Esophagus muscularis mucosa (tissue), 4 donors: ENCODE measurements at regions not wholly inside any gene's neighbourhood (a gene's known extent, or its start where the extent isn't known, plus 50 kb on each side); places are given as distances from the start of the nearest gene placed in this dataset.

Source experiments
- DNase-seq: peaks from one replicate; pipeline ENCODE4 v3.0.0-alpha.2; 2017; ENCODE audit errors: extremely low spot score
- H3K27ac ChIP-seq, 4 donors: fragments of 200-600 bp; sonication (generic); replicated peaks in 1 of 4; 1 replicate in 3 of 4; 2 replicates in 1 of 4; pipeline ENCODE4 v1.5.1; 2016 to 2019; ENCODE audit warnings: mild to moderate bottlenecking in 1 of 4
- H3K27me3 ChIP-seq, 4 donors: fragments of 200-600 bp; sonication (generic); one replicate each; pipeline versions ENCODE4 v1.5.1 to v1.6.0; 2016 to 2019
- H3K36me3 ChIP-seq, 4 donors: fragments of 200-600 bp; sonication (generic); one replicate each; pipeline ENCODE4 v1.5.1; 2016 to 2019
- H3K4me1 ChIP-seq, 4 donors: fragments of 200-600 bp; sonication (generic); one replicate each; pipeline ENCODE4 v1.5.1; 2016 to 2019
- H3K4me3 ChIP-seq, 4 donors: fragments of 200-600 bp; sonication (generic); 1 replicate in 2 of 4; 2 replicates in 2 of 4; pipeline ENCODE4 v1.5.1; 2016 to 2019; ENCODE audit warnings: mild to moderate bottlenecking in 4 of 4, moderate library complexity in 1 of 4
- H3K9me3 ChIP-seq, 4 donors: fragments of 200-600 bp; sonication (generic); 1 replicate in 3 of 4; 2 replicates in 1 of 4; pipeline ENCODE4 v1.5.1; 2016 to 2019
- CTCF ChIP-seq, 3 experiments: fragments of 200-600 bp in 2 of 3; fragments of 450-650 bp in 1 of 3; sonication (generic) in 2 of 3; IDR thresholded peaks; one replicate each; pipeline ENCODE4 v1.5.1; 2017 to 2019; ENCODE audit warnings: antibody characterized with exemption in 3 of 3, mild to moderate bottlenecking in 2 of 3, moderate library complexity in 1 of 3
- EP300 ChIP-seq: sonication (generic); formaldehyde crosslinking; IDR thresholded peaks from one replicate; pipeline ENCODE4 v1.6.1; 2017; ENCODE audit warnings: antibody characterized with exemption
- POLR2A ChIP-seq: fragments of 450-650 bp; IDR thresholded peaks from one replicate; pipeline ENCODE4 v1.6.1; 2017; ENCODE audit warnings: antibody characterized with exemption, moderate library complexity, mild to moderate bottlenecking, low read depth
- POLR2AphosphoS5 ChIP-seq, 2 donors: sonication (generic); formaldehyde crosslinking; IDR thresholded peaks; one replicate each; pipeline ENCODE4 v1.6.1; 2017; ENCODE audit warnings: antibody characterized with exemption in 2 of 2
- WGBS: methylation state at CpG from one replicate; pipeline ENCODE4 v1.1.5; 2018; 5-methylcytosine and 5-hydroxymethylcytosine counted together
- intact Hi-C: fragments of 100-400 bp; cut with DNase I; formaldehyde crosslinking; loops from one replicate; pipeline ENCODE4 v1.15.1; 2023

- Histone ChIP-seq H3K27me3 (no peaks in the 10 kb centered on the region), H3K4me3 (no peak overlapping the region), H3K9me3 (no peaks in the 10 kb centered on the region), H3K4me1 (peaks cover 9 to 21% (median 13%) of the 10 kb centered on the region in 4 donors), H3K36me3 (no peaks in the 10 kb centered on the region), H3K27ac (no peak overlapping the region)
- intact Hi-C loops = no loop called here
- no peak for DNase-seq
- TF ChIP-seq POLR2A = no peak
- TF ChIP-seq EP300 = no peak
- TF ChIP-seq CTCF (IDR thresholded peaks at IDR 0.05) = no peak
- no peak for TF ChIP-seq POLR2AphosphoS5 (IDR thresholded peaks at IDR 0.05)
- 93% methylated on average over 7 of the region's 7 CpGs for WGBS
These were observed 353.7 kb upstream of the NBEA start for GRCh38 chr13:34588362-34588761.

GRCh38 chr13:34589581-34589980 is 352.5 kb upstream of the NBEA start:
- intact Hi-C loops = no loop called here
- WGBS = 87% methylated on average over 3 of the region's 3 CpGs

GRCh38 chr13:34591129-34591528 is 350.9 kb upstream of the NBEA start:
- no peak overlapping the region for H3K27ac ChIP-seq
- intact Hi-C loops = no loop called here
- TF ChIP-seq EP300 (no peak), CTCF (IDR thresholded peaks at IDR 0.05) (no peak), POLR2AphosphoS5 (IDR thresholded peaks at IDR 0.05) (no peak), POLR2A (no peak)
- WGBS = 60% methylated on average over 3 of the region's 3 CpGs
- H3K27me3 ChIP-seq = no peaks in the 10 kb centered on the region
- DNase-seq = no peak
- no peak overlapping the region for H3K4me3 ChIP-seq
- H3K9me3 ChIP-seq = no peaks in the 10 kb centered on the region
- H3K4me1 ChIP-seq = peaks cover 9 to 21% (median 12%) of the 10 kb centered on the region in 4 donors
- no peaks in the 10 kb centered on the region for H3K36me3 ChIP-seq

More at GRCh38 chr13:34589581-34589980, 352.5 kb upstream of the NBEA start:
- Histone ChIP-seq H3K27ac (no peak overlapping the region), H3K4me1 (peaks cover 9 to 21% (median 12%) of the 10 kb centered on the region in 4 donors), H3K4me3 (no peak overlapping the region), H3K36me3 (no peaks in the 10 kb centered on the region), H3K27me3 (no peaks in the 10 kb centered on the region), H3K9me3 (no peaks in the 10 kb centered on the region)
- DNase-seq = no peak
- TF ChIP-seq EP300 = no peak
- no peak for TF ChIP-seq CTCF (IDR thresholded peaks at IDR 0.05)
- no peak for TF ChIP-seq POLR2AphosphoS5 (IDR thresholded peaks at IDR 0.05)
- TF ChIP-seq POLR2A = no peak

GRCh38 chr13:34591900-34592529 is 350.1 kb upstream of the NBEA start:
- DNase-seq = no peak
- H3K4me1 ChIP-seq = peaks cover 9 to 21% (median 12%) of the 10 kb centered on the region in 4 donors
- 23% methylated on average over 2 of the region's 2 CpGs for WGBS
- H3K9me3 ChIP-seq = no peaks in the 10 kb centered on the region
- no peak overlapping the region for H3K27ac ChIP-seq
- TF ChIP-seq EP300 (no peak), CTCF (IDR thresholded peaks at IDR 0.05) (no peak), POLR2A (no peak), POLR2AphosphoS5 (IDR thresholded peaks at IDR 0.05) (no peak)
- H3K27me3 ChIP-seq = no peaks in the 10 kb centered on the region
- H3K36me3 ChIP-seq = no peaks in the 10 kb centered on the region
- intact Hi-C loops = no loop called here
- no peak overlapping the region for H3K4me3 ChIP-seq

GRCh38 chr13:34593658-34594057 is 348.4 kb upstream of the NBEA start:
- no peak overlapping the region for H3K27ac ChIP-seq
- no peak overlapping the region for H3K4me3 ChIP-seq
- no peak for TF ChIP-seq POLR2AphosphoS5 (IDR thresholded peaks at IDR 0.05)
- no peak for TF ChIP-seq EP300
- no peak for TF ChIP-seq CTCF (IDR thresholded peaks at IDR 0.05)
- TF ChIP-seq POLR2A = no peak
- no peak for DNase-seq
- peaks cover 9 to 21% (median 12%) of the 10 kb centered on the region in 4 donors for H3K4me1 ChIP-seq
- H3K36me3 ChIP-seq = no peaks in the 10 kb centered on the region
- 95% methylated on average over 1 of the region's 1 CpG for WGBS
- H3K9me3 ChIP-seq = no peaks in the 10 kb centered on the region
- H3K27me3 ChIP-seq = no peaks in the 10 kb centered on the region
- intact Hi-C loops = no loop called here
